Neural crest cell (in vitro differentiated cells): ENCODE measurements at regions not wholly inside any gene's neighbourhood (a gene's known extent, or its start where the extent isn't known, plus 50 kb on each side); places are given as distances from the start of the nearest gene placed in this dataset.
A peak's percentile ranks its signal among the peaks of the same experiment; 100 is the strongest.
"Not testable (repeated sequence)": the region's sequence is repeated elsewhere in the genome, so short reads cannot be mapped to it uniquely, and the experiment has no call there.

Experiments used
- DNase-seq: peaks from one replicate; pipeline ENCODE4 v3.0.0; 2021; ENCODE audit warnings: low read depth, mixed read lengths, low spot score
- H3K27ac Mint-ChIP-seq: one replicate; pipeline ENCODE4 v1.8.0; 2021; ENCODE audit warnings: mild to moderate bottlenecking, mixed read lengths; ENCODE audit not compliant: unreplicated experiment
- H3K27me3 Mint-ChIP-seq: 2 replicates; pipeline ENCODE4 v1.8.0; 2021; ENCODE audit warnings: low read depth, mild to moderate bottlenecking, mixed read lengths
- H3K36me3 Mint-ChIP-seq: 2 replicates; pipeline ENCODE4 v1.8.0; 2021; ENCODE audit warnings: low read depth, mild to moderate bottlenecking, mixed read lengths
- H3K4me1 Mint-ChIP-seq: 2 replicates; pipeline ENCODE4 v1.8.0; 2021; ENCODE audit warnings: mixed read lengths
- H3K4me3 Mint-ChIP-seq: one replicate; pipeline ENCODE4 v1.8.0; 2021; ENCODE audit warnings: mild to moderate bottlenecking, mixed read lengths
- H3K9me3 Mint-ChIP-seq: 2 replicates; pipeline ENCODE4 v1.8.0; 2021; ENCODE audit warnings: mixed read lengths
- TF ChIP-seq, protein P1 (sequence below): fragments of 200-600 bp; sonication (generic); conservative IDR thresholded peaks from 2 replicates; pipeline ENCODE4 v1.5.0; 2021; ENCODE audit warnings: antibody characterized with exemption, mild to moderate bottlenecking

DNA sequence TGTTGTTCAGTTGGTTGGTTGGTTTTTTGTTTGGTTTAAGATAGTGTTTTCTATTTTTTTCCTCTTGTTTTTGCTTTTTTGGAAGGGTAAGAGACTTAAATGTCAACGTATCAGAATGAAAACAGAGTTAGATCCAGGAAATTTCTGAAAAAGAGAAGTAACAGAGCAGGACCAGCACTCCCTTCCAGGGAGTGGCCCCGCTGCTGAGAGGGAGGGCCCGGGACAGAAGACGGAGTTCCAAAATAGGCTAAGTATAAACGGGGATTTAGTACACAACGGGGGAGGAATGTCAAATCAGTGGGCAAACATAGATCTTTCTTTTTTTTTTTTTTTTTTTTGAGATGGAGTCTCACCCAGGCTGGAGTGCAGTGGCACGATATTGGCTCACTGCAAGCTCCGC, 92.7 kb upstream of the RUFY1 start:
- Mint-ChIP-seq H3K4me3 (no peak overlapping the region), H3K27ac (no peak overlapping the region), H3K9me3 (peaks cover 6% of the 10 kb centered on the region), H3K27me3 (peaks cover 10% of the 10 kb centered on the region), H3K4me1 (no peaks in the 10 kb centered on the region), H3K36me3 (no peaks in the 10 kb centered on the region)
- TF ChIP-seq, protein P1, sequence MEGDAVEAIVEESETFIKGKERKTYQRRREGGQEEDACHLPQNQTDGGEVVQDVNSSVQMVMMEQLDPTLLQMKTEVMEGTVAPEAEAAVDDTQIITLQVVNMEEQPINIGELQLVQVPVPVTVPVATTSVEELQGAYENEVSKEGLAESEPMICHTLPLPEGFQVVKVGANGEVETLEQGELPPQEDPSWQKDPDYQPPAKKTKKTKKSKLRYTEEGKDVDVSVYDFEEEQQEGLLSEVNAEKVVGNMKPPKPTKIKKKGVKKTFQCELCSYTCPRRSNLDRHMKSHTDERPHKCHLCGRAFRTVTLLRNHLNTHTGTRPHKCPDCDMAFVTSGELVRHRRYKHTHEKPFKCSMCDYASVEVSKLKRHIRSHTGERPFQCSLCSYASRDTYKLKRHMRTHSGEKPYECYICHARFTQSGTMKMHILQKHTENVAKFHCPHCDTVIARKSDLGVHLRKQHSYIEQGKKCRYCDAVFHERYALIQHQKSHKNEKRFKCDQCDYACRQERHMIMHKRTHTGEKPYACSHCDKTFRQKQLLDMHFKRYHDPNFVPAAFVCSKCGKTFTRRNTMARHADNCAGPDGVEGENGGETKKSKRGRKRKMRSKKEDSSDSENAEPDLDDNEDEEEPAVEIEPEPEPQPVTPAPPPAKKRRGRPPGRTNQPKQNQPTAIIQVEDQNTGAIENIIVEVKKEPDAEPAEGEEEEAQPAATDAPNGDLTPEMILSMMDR = no peak
- no peak for DNase-seq

- H3K27me3 Mint-ChIP-seq, H3K4me3 Mint-ChIP-seq, DNase-seq: not testable (repeated sequence)
Observed at GRCh38 chr5:179456075-179456474, 94.3 kb upstream of the RUFY1 start.

GRCh38 chr5:179455320-179455719, 95.0 kb upstream of the RUFY1 start:
- peaks cover 6% of the 10 kb centered on the region for H3K9me3 Mint-ChIP-seq
- H3K36me3 Mint-ChIP-seq = no peaks in the 10 kb centered on the region
- no peak for DNase-seq
- H3K4me3 Mint-ChIP-seq = no peak overlapping the region
- no peak overlapping the region for H3K27ac Mint-ChIP-seq
- TF ChIP-seq, protein P1 = no peak
- H3K4me1 Mint-ChIP-seq = no peaks in the 10 kb centered on the region
- peaks cover 10% of the 10 kb centered on the region for H3K27me3 Mint-ChIP-seq

More at GRCh38 chr5:179456075-179456474, 94.3 kb upstream of the RUFY1 start:
- H3K27ac Mint-ChIP-seq, H3K9me3 Mint-ChIP-seq, H3K36me3 Mint-ChIP-seq, H3K4me1 Mint-ChIP-seq: not testable (repeated sequence)

- Mint-ChIP-seq H3K4me3 (no peak overlapping the region), H3K4me1 (no peaks in the 10 kb centered on the region), H3K27ac (no peak overlapping the region)
Observed at GRCh38 chr5:179454356-179454755, 96.0 kb upstream of the RUFY1 start.

DNA sequence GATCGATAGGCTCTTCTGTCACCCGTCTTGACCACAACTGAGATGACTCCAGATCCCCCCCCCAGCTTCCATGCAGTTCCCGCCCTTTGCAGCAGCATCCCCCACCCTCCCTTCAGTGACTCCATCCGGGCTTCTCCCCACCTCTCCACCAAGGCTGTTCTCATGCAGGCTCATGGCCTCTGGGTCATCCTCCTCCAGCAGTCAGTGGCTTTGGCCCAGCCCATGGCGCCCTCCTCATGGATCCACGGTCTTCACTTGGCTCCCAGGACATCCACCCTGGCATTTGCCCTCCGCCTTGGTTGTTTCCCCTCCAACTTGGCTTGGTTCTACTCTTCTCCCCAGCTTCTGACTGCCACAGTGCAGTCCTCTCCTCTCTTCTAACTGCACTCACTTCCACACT, 96.7 kb upstream of the RUFY1 start:
- TF ChIP-seq, protein P1 = no peak
- no peak for DNase-seq
- peaks cover 6% of the 10 kb centered on the region for H3K27me3 Mint-ChIP-seq
- peak overlapping the region; percentile 87 for H3K27ac Mint-ChIP-seq
- peaks cover 6% of the 10 kb centered on the region for H3K9me3 Mint-ChIP-seq
- H3K4me1 Mint-ChIP-seq = no peaks in the 10 kb centered on the region
- no peaks in the 10 kb centered on the region for H3K36me3 Mint-ChIP-seq
- H3K4me3 Mint-ChIP-seq = no peak overlapping the region

More at GRCh38 chr5:179454356-179454755, 96.0 kb upstream of the RUFY1 start:
- Mint-ChIP-seq H3K9me3 (peaks cover 6% of the 10 kb centered on the region), H3K36me3 (no peaks in the 10 kb centered on the region), H3K27me3 (peaks cover 6% of the 10 kb centered on the region)
- no peak for DNase-seq
- TF ChIP-seq, protein P1 = no peak

- H3K27me3 Mint-ChIP-seq = peaks cover 5% of the 10 kb centered on the region
- TF ChIP-seq, protein P1 = no peak
- H3K4me1 Mint-ChIP-seq = no peaks in the 10 kb centered on the region
Observed at GRCh38 chr5:179452356-179453230, 97.8 kb upstream of the RUFY1 start.

More at GRCh38 chr5:179452356-179453230, 97.8 kb upstream of the RUFY1 start:
- H3K9me3 Mint-ChIP-seq = peaks cover 6% of the 10 kb centered on the region
- peak overlapping the region; percentile 83 for H3K27ac Mint-ChIP-seq
- DNase-seq = no peak
- no peak overlapping the region for H3K4me3 Mint-ChIP-seq
- no peaks in the 10 kb centered on the region for H3K36me3 Mint-ChIP-seq
